K562 (cell line): ENCODE measurements at regions not wholly inside any gene's neighbourhood (a gene's known extent, or its start where the extent isn't known, plus 50 kb on each side); places are given as distances from the start of the nearest gene placed in this dataset.

Experiments used
- ARNT ChIP-seq, 2 experiments: fragments of 450-650 bp; IDR thresholded peaks; 2 replicates each; pipeline ENCODE4 v1.6.1; 2016; ENCODE audit warnings: mild to moderate bottlenecking in 1 of 2
- CHD2 ChIP-seq: IDR thresholded peaks from 2 replicates; pipeline ENCODE4 v1.6.1; 2011; ENCODE audit warnings: low read depth, low read length
- ELF1 ChIP-seq: fragments of 200-800 bp; sonication (Bioruptor generic); IDR thresholded peaks from 2 replicates; pipeline ENCODE4 v1.6.1; 2016; ENCODE audit warnings: missing genetic modification characterization, missing compliant biosample characterization
- NR2C1 ChIP-seq, 2 experiments: fragments of 450-650 bp; IDR thresholded peaks; 2 replicates each; pipeline ENCODE4 v1.6.1; 2017; ENCODE audit warnings: mild to moderate bottlenecking in 2 of 2, antibody characterized with exemption in 1 of 2, inconsistent platforms in 1 of 2, missing compliant biosample characterization in 1 of 2, missing genetic modification characterization in 1 of 2
- PTTG1 ChIP-seq: fragments of 450-650 bp; IDR thresholded peaks from 2 replicates; pipeline ENCODE4 v1.6.1; 2016; ENCODE audit warnings: low read depth, mild to moderate bottlenecking, missing genetic modification characterization, missing compliant biosample characterization
- TBP ChIP-seq: optimal IDR thresholded peaks from 2 replicates; pipeline ENCODE3; 2011; ENCODE audit warnings: low read depth, low read length, improper control_type of control experiment
- TEAD4 ChIP-seq, 2 experiments: sonication (generic) in 1 of 2; formaldehyde crosslinking in 1 of 2; IDR thresholded peaks; 2 replicates each; pipeline versions ENCODE4 v1.6.1 to v1.8.0; 2012 to 2022; ENCODE audit warnings: borderline replicate concordance in 1 of 2, inconsistent platforms in 1 of 2, low read length in 1 of 2, mild to moderate bottlenecking in 1 of 2, missing genetic modification reagents in 1 of 2
- WHSC1 ChIP-seq: IDR thresholded peaks from one replicate; pipeline ENCODE4 v1.6.1; 2012; ENCODE audit warnings: low read length, control low read depth, inconsistent platforms
- YBX1 ChIP-seq: fragments of 450-650 bp; IDR thresholded peaks from 2 replicates; pipeline ENCODE4 v1.7.1; 2016; ENCODE audit warnings: mild to moderate bottlenecking
- YY1 ChIP-seq, 3 experiments: IDR thresholded peaks; 2 replicates each; pipeline ENCODE4 v1.6.1; 2011; ENCODE audit warnings: low read length in 2 of 3, mild to moderate bottlenecking in 2 of 3, moderate library complexity in 2 of 3, borderline replicate concordance in 1 of 3, control low read depth in 1 of 3, low read depth in 1 of 3; ENCODE audit not compliant: insufficient read depth in 3 of 3, insufficient replicate concordance in 2 of 3, control insufficient read depth in 1 of 3, insufficient read length in 1 of 3; ENCODE audit errors: extremely low read depth in 1 of 3

GRCh38 chr1:91596474-91596873 lies 95.8 kb downstream of the CDC7 start:
- TF ChIP-seq YY1 (IDR thresholded peaks at IDR 0.05; ENCODE audit: borderline replicate concordance in 1 of 3, control insufficient read depth in 1 of 3, extremely low read depth in 1 of 3, insufficient read depth in 3 of 3, insufficient read length in 1 of 3, insufficient replicate concordance in 2 of 3, low read depth in 1 of 3, low read length in 2 of 3), result no peak
- no peak for TF ChIP-seq NR2C1 (IDR thresholded peaks at IDR 0.05)
- TF ChIP-seq NR2C1 (tag; IDR thresholded peaks at IDR 0.05), result no peak
- TF ChIP-seq ELF1 (tag), result no peak
- no peak for TF ChIP-seq PTTG1
- no peak for TF ChIP-seq TBP
- TF ChIP-seq TEAD4 (IDR thresholded peaks at IDR 0.05; ENCODE audit: low read length), result 0 out of 2 replicates have a peak, but pooled peaks have one; percentile 30
- TF ChIP-seq TEAD4 (CRISPR knock-in tag; IDR thresholded peaks at IDR 0.05; ENCODE audit: borderline replicate concordance), result no peak
- no peak for TF ChIP-seq WHSC1
- TF ChIP-seq YBX1, result no peak
- TF ChIP-seq CHD2, result no peak
- 0 out of 4 replicates have a peak, but pooled peaks of 1 of the 2 experiments have one; percentile 31 for TF ChIP-seq ARNT (IDR thresholded peaks at IDR 0.05)
